GM10266 (cell line): ENCODE measurements at regions not wholly inside any gene's neighbourhood (a gene's known extent, or its start where the extent isn't known, plus 50 kb on each side); places are given as distances from the start of the nearest gene placed in this dataset.

Experiments used
- DNase-seq: peaks from one replicate; pipeline ENCODE4 v3.0.0; 2012; ENCODE audit errors: extremely low spot score
- TF ChIP-seq, protein P1 (sequence below): IDR thresholded peaks from 2 replicates; pipeline ENCODE4 v1.5.1; 2012; ENCODE audit warnings: mild to moderate bottlenecking, low read depth; ENCODE audit not compliant: control insufficient read depth, insufficient read depth; ENCODE audit errors: missing control alignments

DNA sequence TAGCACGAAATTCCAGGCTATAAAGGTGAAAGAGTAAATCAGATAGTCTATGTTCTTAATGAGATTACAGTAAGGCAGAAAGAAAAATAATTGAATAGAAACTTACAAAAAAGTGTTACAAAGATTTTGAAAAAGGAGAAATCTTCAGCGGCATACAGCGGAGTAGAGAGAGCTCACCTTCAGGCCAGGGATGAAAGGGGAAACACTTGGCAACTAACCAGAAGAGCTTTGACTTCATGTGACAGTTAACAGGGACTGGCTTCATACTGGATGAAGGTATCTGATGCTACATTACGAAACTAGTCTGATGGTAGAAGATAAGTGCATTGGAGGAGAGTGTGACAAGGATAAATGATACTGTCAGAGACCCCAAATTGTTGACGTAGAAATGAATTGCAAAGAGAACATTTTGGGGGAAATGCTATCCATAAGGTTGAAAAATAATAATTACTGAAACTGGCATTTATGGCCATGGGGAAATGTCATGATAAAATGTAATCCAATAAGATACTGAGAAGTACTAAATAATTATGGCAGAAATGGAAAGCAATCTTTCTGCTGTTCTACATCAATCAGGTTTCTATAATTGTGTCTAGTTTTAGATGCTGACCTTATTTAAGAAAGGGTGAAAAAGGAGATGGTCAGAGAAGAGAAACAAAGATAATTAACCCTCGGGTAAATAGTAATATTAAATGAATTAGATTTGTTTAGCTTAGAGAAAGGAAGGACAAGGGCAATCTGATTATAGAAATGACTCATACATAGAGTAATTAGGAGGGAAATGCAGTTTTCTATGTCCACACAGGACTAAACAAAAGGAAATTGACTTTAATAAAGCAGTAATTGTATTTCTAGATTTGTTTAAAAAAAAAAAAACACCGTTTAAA lies 808.7 kb downstream of the NCAM2 start:
- TF ChIP-seq, protein P1, sequence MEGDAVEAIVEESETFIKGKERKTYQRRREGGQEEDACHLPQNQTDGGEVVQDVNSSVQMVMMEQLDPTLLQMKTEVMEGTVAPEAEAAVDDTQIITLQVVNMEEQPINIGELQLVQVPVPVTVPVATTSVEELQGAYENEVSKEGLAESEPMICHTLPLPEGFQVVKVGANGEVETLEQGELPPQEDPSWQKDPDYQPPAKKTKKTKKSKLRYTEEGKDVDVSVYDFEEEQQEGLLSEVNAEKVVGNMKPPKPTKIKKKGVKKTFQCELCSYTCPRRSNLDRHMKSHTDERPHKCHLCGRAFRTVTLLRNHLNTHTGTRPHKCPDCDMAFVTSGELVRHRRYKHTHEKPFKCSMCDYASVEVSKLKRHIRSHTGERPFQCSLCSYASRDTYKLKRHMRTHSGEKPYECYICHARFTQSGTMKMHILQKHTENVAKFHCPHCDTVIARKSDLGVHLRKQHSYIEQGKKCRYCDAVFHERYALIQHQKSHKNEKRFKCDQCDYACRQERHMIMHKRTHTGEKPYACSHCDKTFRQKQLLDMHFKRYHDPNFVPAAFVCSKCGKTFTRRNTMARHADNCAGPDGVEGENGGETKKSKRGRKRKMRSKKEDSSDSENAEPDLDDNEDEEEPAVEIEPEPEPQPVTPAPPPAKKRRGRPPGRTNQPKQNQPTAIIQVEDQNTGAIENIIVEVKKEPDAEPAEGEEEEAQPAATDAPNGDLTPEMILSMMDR: no peak
- DNase-seq: no peak

DNA sequence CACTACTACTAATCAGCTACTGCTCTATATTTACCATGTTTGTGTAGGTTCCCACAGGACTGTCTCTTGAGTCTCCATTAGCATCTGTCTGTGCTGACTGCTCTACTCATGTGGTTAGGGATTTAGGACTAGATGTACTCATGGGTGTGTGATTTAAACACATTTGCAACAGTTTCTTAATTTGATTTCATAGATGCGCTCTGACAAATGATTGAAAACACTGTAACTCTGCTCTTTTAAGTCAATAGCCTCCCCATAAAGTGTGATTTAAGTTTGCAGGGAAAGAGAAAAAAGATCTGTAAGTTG lies 809.3 kb downstream of the NCAM2 start:
- TF ChIP-seq, protein P1: no peak
- no peak for DNase-seq

DNA sequence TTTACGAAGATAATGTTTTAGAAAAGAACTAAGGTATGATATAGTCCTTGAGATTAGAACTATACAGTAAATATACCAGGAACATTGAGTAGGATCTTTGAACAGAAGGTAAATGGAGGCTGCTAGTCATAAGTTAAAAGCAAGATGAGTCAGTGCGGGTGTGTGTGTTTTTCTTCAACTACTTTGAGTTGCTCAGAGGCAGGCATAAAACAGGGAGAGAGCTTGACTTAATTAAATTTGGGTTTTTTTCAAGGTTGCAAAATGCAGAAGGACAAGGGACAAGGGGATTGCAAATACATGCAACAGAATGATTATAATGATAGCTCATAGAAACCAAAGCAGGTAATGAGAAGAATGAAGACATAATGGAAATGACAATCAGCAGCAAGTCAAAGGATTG lies 815.1 kb downstream of the NCAM2 start:
- DNase-seq: no peak
- TF ChIP-seq, protein P1: no peak

DNA sequence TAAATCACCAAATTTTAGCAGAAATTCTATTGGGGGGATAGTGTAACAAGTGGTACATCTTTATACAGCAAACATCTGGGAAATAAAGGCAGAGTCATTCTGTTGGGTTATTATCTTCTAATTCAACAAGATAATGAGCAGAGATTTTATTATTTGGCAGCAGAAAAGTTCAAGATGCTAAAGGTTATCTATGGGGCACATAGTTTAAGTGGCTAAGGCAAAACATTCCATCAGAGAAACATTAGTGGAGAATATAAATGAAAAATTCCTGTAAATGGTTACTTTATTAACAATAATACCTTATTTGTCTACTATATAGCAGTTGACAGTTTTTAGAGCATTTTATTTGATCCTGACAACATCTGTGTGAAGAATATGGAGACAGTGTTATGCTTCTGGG lies 815.7 kb downstream of the NCAM2 start:
- DNase-seq: no peak
- TF ChIP-seq, protein P1: no peak

DNA sequence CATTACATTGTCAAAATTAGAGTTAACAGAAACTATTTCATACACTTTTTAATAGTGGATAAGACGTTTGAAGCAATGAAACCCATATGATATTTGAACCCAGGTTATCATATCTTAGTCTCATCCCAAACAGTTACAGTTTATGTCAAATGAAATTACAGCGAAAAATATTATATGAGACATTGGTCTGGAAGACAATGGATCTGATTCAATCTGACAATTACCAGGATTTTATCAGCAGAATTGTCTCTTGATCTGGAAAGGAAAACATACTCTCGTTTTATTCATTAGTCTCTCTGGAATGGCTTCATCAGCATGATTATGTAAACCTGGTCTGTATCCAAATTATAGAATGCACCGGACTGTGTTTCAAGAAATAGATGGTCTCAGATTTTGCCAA lies 818.6 kb downstream of the NCAM2 start:
- TF ChIP-seq, protein P1: no peak
- no peak for DNase-seq

DNA sequence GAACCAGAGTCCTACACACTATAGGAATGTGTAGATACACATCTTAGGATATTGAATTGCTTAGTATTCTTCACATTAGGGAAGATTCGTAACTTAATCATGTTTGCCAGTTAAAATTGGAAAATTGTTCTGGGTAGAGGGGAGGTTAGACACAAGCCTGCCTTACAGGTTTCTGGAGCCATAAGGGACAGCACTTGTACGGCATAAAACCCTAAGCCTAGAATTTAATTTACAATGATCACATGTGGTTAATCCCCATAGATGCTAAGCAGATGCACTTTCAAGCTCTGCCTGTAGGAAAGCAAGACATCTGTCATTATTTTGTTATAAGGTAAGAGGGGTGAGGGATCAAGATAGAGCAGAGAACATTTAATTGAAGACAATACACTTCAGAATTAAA lies 820.7 kb downstream of the NCAM2 start:
- no peak for DNase-seq
- TF ChIP-seq, protein P1: no peak

DNA sequence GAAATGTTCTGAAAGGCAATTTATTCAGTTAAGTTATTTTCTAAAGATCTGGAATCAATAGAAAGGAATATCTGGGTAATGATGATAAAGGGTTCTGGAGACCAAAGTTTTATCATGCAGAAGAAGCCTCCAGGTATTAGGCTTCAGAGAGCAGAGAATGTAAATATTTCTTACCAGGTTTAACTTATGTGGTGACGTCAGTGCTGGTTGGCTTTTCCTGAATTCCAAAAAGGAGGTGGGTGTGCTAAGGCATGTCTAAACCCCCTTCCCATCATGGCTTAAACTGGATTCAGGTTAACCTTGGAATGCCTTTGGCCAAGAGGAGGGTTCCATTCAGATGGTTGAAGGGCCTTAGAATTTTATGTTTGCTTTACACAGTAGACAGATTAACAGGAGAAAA lies 829.9 kb downstream of the NCAM2 start:
- TF ChIP-seq, protein P1: no peak
- DNase-seq: no peak
